Stimulated activated CD4-positive, alpha-beta T cell treated with anti-CD3 and anti-CD28 coated beads, Interleukin-1b, Interleukin-23, amount 100 ng/mL, for 1 hour (primary cell): ENCODE measurements at regions not wholly inside any gene's neighbourhood (a gene's known extent, or its start where the extent isn't known, plus 50 kb on each side); places are given as distances from the start of the nearest gene placed in this dataset.

Experiments used
- DNase-seq, 2 donors: peaks; one replicate each; pipeline ENCODE4 v3.0.0-alpha.2; 2020; ENCODE audit warnings: low read depth in 2 of 2

- DNase-seq, result no peak
Observed at GRCh38 chr20:4095639-4096038, 53.0 kb upstream of the SMOX start.

GRCh38 chr20:4091490-4092479, 56.8 kb upstream of the SMOX start:
- DNase-seq, result no peak

- DNase-seq, result no peak
Observed at GRCh38 chr20:4090756-4091489, 57.7 kb upstream of the SMOX start.

- no peak for DNase-seq
Observed at GRCh38 chr20:4089756-4090487, 58.7 kb upstream of the SMOX start.

- no peak for DNase-seq
Observed at GRCh38 chr20:4088766-4089165, 59.9 kb upstream of the SMOX start.

- no peak for DNase-seq
Observed at GRCh38 chr20:4087923-4088322, 60.7 kb upstream of the SMOX start.

GRCh38 chr20:4086771-4087687, 61.6 kb upstream of the SMOX start:
- no peak for DNase-seq

- DNase-seq, result no peak
Observed at GRCh38 chr20:4084721-4085120, 63.9 kb upstream of the SMOX start.

GRCh38 chr20:4084096-4084495, 64.5 kb upstream of the SMOX start:
- no peak for DNase-seq

- no peak for DNase-seq
Observed at GRCh38 chr20:4083098-4083865, 65.3 kb upstream of the SMOX start.

GRCh38 chr20:4082406-4083097, 66.1 kb upstream of the SMOX start:
- DNase-seq, result peak in 1 of 2 donors; percentile 7

- no peak for DNase-seq
Observed at GRCh38 chr20:4081421-4081820, 66.1 kb upstream of the RNF24 start.

- DNase-seq, result no peak
Observed at GRCh38 chr20:4076671-4077070, 61.3 kb upstream of the RNF24 start.

GRCh38 chr20:4076033-4076432, 60.7 kb upstream of the RNF24 start:
- no peak for DNase-seq

GRCh38 chr20:4074877-4075455, 59.6 kb upstream of the RNF24 start:
- DNase-seq, result no peak

- DNase-seq, result no peak
Observed at GRCh38 chr20:4073852-4074741, 58.7 kb upstream of the RNF24 start.

GRCh38 chr20:4071178-4071693, 55.9 kb upstream of the RNF24 start:
- no peak for DNase-seq
